ENCODE measurements at regions not wholly inside any gene's neighbourhood (a gene's known extent, or its start where the extent isn't known, plus 50 kb on each side); places are given as distances from the start of the nearest gene placed in this dataset.

- ATAC-seq (ENCODE audit: insufficient number of reproducible peaks, low FRiP score, low read depth) (no peak), DNase-seq (ENCODE audit: low spot score) (no peak)
- Histone ChIP-seq H3K4me3 (no peak overlapping the region), H3K4me1 (ENCODE audit: control insufficient read depth in 1 of 2, low read depth in 2 of 2) (no peaks in the 10 kb centered on the region), H3K36me3 (no peaks in the 10 kb centered on the region), H3K27ac (no peak overlapping the region), H3K27me3 (replicated peaks; ENCODE audit: insufficient read depth) (no peaks in the 10 kb centered on the region), H3K9me3 (no peaks in the 10 kb centered on the region)
- no peak for TF ChIP-seq CTCF (IDR thresholded peaks at IDR 0.05)
Measured at GRCh38 chr6:47152666-47153403, 110.7 kb upstream of the ADGRF1 start.

- no peak for TF ChIP-seq CTCF (IDR thresholded peaks at IDR 0.05)
- Histone ChIP-seq H3K9me3 (no peaks in the 10 kb centered on the region), H3K36me3 (no peaks in the 10 kb centered on the region), H3K27me3 (replicated peaks; ENCODE audit: insufficient read depth) (no peaks in the 10 kb centered on the region), H3K27ac (no peak overlapping the region), H3K4me1 (ENCODE audit: control insufficient read depth in 1 of 2, low read depth in 2 of 2) (no peaks in the 10 kb centered on the region), H3K4me3 (no peak overlapping the region)
- no peak for DNase-seq (ENCODE audit: low spot score)
- ATAC-seq (ENCODE audit: insufficient number of reproducible peaks, low FRiP score, low read depth), result no peak
Measured at GRCh38 chr6:47151232-47151898, 109.2 kb upstream of the ADGRF1 start.

GRCh38 chr6:47149554-47149953 lies 107.4 kb upstream of the ADGRF1 start:
- no peaks in the 10 kb centered on the region for H3K27me3 ChIP-seq (replicated peaks; ENCODE audit: insufficient read depth)
- H3K4me3 ChIP-seq, result no peak overlapping the region
- ATAC-seq (ENCODE audit: insufficient number of reproducible peaks, low FRiP score, low read depth) (no peak), DNase-seq (ENCODE audit: low spot score) (no peak)
- no peak for TF ChIP-seq CTCF (IDR thresholded peaks at IDR 0.05)
- H3K4me1 ChIP-seq (ENCODE audit: control insufficient read depth in 1 of 2, low read depth in 2 of 2), result no peaks in the 10 kb centered on the region
- no peak overlapping the region for H3K27ac ChIP-seq
- H3K9me3 ChIP-seq, result no peaks in the 10 kb centered on the region
- no peaks in the 10 kb centered on the region for H3K36me3 ChIP-seq

- no peak overlapping the region for H3K4me3 ChIP-seq
- H3K9me3 ChIP-seq, result no peaks in the 10 kb centered on the region
- H3K27me3 ChIP-seq (replicated peaks; ENCODE audit: insufficient read depth), result no peaks in the 10 kb centered on the region
- TF ChIP-seq CTCF (IDR thresholded peaks at IDR 0.05), result no peak
- no peaks in the 10 kb centered on the region for H3K4me1 ChIP-seq (ENCODE audit: control insufficient read depth in 1 of 2, low read depth in 2 of 2)
- ATAC-seq (ENCODE audit: insufficient number of reproducible peaks, low FRiP score, low read depth) (no peak), DNase-seq (ENCODE audit: low spot score) (no peak)
- no peak overlapping the region for H3K27ac ChIP-seq
- no peaks in the 10 kb centered on the region for H3K36me3 ChIP-seq
Measured at GRCh38 chr6:47149066-47149465, 106.9 kb upstream of the ADGRF1 start.

GRCh38 chr6:47147836-47148344 lies 105.8 kb upstream of the ADGRF1 start:
- Histone ChIP-seq H3K27ac (no peak overlapping the region), H3K36me3 (no peaks in the 10 kb centered on the region), H3K27me3 (replicated peaks; ENCODE audit: insufficient read depth) (no peaks in the 10 kb centered on the region), H3K9me3 (no peaks in the 10 kb centered on the region), H3K4me3 (no peak overlapping the region), H3K4me1 (ENCODE audit: control insufficient read depth in 1 of 2, low read depth in 2 of 2) (no peaks in the 10 kb centered on the region)
- ATAC-seq (ENCODE audit: insufficient number of reproducible peaks, low FRiP score, low read depth) (no peak), DNase-seq (ENCODE audit: low spot score) (no peak)
- TF ChIP-seq CTCF (IDR thresholded peaks at IDR 0.05), result no peak

Measured in thoracic aorta (tissue), 2 donors.